Right lobe of liver (tissue), 4 donors: ENCODE measurements at regions not wholly inside any gene's neighbourhood (a gene's known extent, or its start where the extent isn't known, plus 50 kb on each side); places are given as distances from the start of the nearest gene placed in this dataset.

Experiments
- POLR2A ChIP-seq: fragments of 450-650 bp; IDR thresholded peaks from one replicate; pipeline ENCODE4 v1.6.1; 2017; ENCODE audit warnings: antibody characterized with exemption, mild to moderate bottlenecking
- TF ChIP-seq, protein P1 (sequence below), 4 donors: fragments of 200-600 bp in 3 of 4; fragments of 450-650 bp in 1 of 4; IDR thresholded peaks; one replicate each; pipeline versions ENCODE4 v1.5.1 to v1.8.0; 2016 to 2022; ENCODE audit warnings: antibody characterized with exemption in 4 of 4, mild to moderate bottlenecking in 2 of 4
- donor health status: DM: no; HTN: no; CAD: no.
- donor health status: DM: no; HTN: no; CAD: no.
- donor health status: DM: no; HTN: yes; CAD: no.

DNA sequence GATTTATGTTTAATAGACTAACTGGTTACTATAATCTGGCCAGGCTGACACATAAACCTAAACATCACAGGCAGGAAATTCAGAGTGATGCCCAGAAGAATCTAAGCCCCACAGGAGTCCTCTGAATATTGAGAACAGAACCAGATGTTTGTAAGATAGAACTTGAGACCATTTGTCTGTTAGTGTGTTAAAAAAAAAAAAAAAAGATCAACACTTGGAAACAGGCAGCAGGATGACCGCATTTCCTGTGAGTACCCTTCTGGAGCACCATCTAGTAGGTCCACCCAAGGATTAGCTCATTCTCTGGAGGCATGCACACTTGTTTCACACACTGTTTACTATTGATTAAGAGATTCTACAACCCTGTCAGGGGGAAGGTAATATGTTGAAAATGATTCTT lies 111.4 kb upstream of the VANGL1 start:
- TF ChIP-seq, protein P1, sequence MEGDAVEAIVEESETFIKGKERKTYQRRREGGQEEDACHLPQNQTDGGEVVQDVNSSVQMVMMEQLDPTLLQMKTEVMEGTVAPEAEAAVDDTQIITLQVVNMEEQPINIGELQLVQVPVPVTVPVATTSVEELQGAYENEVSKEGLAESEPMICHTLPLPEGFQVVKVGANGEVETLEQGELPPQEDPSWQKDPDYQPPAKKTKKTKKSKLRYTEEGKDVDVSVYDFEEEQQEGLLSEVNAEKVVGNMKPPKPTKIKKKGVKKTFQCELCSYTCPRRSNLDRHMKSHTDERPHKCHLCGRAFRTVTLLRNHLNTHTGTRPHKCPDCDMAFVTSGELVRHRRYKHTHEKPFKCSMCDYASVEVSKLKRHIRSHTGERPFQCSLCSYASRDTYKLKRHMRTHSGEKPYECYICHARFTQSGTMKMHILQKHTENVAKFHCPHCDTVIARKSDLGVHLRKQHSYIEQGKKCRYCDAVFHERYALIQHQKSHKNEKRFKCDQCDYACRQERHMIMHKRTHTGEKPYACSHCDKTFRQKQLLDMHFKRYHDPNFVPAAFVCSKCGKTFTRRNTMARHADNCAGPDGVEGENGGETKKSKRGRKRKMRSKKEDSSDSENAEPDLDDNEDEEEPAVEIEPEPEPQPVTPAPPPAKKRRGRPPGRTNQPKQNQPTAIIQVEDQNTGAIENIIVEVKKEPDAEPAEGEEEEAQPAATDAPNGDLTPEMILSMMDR (IDR thresholded peaks at IDR 0.05): no peak
- no peak for TF ChIP-seq POLR2A
